GM21381 (cell line): ENCODE measurements at regions not wholly inside any gene's neighbourhood (a gene's known extent, or its start where the extent isn't known, plus 50 kb on each side); places are given as distances from the start of the nearest gene placed in this dataset.
"Not testable (repeated sequence)": the region's sequence is repeated elsewhere in the genome, so short reads cannot be mapped to it uniquely, and the experiment has no call there.

Experiments
- ATAC-seq: cut with Tn5 transposase; IDR thresholded peaks from one replicate; pipeline ENCODE4 v1.9.1; 2021; ENCODE audit warnings: mild to moderate bottlenecking, moderate library complexity; ENCODE audit not compliant: unreplicated experiment

DNA sequence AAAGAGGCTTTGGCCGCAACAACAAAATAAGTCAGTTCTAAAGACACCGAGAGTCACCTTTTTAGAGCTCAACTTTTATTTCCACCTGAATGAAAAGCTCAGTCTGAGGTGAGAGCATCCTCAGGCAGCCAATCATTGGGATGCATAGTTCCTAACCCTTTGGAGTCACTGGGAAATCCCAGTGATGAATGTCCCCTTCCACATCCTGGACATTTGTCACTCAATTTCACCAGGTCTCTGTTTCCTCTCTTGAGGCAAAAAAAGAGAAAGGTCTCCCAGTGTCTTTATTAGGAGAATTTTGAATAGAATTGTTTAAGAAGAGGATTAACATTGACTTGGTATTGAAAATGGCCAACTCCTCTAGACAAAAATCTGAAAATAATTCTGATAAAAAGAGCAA lies 137.5 kb upstream of the SPRED1 start:
- no peak for ATAC-seq

DNA sequence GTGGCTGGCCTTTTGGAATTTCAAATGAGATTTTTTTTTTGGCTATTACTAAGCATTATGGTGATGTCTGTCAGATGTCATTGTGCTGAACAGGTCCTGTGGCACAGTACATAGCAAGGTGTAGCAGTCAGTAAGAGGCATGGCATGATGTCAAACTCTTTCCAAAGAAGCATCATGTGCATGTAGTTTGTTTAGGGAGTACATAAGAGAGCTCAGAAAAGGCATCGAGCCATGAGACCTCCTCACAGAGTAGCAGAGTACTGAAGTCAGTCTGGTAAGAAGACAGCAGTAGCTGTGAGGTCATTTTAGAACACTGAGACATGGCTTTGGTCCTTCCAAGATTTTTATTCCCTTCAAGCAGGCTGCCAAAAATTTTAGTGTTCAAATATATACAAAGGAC lies 134.9 kb upstream of the SPRED1 start:
- ATAC-seq = no peak

DNA sequence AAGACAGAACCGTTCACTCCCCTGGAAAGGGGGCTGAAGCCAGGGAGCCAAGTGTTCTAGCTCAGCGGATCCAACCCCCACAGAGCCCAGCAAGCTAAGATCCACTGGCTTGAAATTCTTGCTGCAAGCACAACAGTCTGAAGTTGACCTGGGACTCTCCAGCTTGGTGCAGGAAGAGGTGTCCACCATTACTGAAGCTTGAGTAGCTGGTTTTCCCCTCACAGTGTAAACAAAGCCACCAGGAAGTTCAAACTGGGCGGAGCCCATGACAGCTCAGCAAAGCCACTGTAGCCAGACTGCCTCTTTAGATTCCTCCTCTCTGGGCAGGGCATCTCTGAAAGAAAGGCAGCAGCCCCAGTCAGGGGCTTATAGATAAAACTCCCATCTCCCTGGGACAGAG lies 132.8 kb upstream of the SPRED1 start:
- ATAC-seq = not testable (repeated sequence)

DNA sequence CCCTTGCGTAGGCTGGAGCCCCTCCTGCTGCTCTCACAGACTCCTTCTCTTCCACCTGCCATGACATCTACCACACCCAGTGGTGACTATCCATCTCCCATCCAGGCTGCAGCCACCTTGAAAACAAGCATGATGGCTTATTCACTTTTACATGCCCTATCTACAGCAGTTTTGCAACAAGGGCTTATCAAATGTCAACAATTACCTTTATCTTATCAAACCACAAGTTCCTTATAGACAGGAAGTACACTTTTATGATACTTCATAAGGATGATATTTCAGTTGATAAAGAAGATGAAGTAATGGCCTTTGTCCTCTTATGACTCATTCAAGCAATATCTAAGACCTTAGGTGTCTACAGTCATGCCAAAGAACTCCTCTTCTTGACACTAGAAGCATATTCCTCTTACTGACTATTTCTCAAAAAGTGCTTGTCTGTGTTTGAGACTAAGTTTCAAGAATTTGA lies 125.3 kb upstream of the SPRED1 start:
- no peak for ATAC-seq

DNA sequence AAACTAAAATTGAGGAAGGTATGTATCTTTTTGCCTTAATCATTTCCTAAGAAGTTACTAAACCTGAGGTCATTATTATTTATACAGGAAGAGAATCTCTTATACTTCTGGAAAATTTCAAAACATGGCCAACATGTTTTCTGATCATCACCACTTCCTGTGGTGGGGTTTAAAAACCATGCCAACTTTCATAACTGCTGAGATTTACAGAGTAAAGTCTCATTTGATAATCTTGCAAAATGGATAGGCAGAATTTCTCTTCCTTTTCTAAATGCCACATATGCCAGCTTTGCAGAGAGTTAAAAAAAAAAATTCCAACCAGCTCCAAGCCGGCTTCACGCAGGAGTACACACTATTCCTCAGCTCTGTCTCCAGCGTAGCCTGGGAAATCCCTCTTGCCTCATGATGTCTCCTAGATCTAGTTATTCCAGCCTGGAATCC lies 124.3 kb upstream of the SPRED1 start:
- ATAC-seq = no peak

DNA sequence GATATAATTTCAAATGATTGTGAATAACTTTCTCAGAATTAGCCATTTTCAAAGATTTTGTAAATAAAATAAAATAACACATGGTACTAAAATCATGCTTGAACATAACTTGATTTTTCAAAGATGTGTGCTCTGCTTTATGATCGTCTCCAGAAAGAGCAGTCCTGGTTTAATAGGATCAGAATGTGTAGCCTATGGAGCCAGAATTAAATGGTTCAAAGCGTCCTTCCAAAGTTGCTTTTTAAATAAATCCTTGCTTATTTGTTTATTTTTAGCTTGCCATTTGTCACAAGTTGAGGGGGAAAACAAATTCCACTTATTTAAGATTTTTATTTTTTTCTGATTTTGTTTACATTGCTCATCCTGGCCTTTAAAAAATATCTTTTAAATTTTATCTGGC lies 123.7 kb upstream of the SPRED1 start:
- no peak for ATAC-seq

DNA sequence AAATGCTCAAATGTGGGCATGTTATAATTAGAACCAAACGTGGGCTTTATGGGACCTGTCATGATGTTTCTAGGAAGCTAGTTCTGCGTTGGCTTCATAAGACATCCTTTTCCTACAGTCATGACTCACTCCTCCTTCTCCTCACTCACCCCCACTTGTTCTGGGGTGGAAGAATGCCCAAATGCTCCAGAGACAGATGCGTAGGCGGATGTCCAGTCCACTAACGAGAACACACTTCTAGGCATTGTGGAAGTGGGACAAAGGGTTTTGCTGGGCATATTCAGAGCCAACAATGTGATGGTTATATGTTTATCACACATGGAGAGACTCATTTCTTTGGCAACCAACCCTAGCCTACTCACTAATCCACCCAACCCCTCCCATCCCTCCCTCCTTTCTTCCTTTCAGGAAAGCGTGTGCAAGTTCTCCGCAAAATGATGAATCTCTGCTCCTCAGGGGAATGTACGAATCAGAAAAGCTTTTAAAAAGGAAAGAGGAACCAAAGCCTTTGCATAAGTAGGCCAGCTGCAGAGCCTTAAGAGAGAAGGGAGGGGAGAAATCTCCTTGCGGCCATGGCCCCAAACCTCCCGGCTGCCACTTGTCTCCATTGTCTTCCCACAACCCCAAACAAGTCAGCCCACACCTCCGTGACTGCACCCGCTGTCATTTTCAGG lies 123.0 kb upstream of the SPRED1 start:
- peak; percentile 66 for ATAC-seq

DNA sequence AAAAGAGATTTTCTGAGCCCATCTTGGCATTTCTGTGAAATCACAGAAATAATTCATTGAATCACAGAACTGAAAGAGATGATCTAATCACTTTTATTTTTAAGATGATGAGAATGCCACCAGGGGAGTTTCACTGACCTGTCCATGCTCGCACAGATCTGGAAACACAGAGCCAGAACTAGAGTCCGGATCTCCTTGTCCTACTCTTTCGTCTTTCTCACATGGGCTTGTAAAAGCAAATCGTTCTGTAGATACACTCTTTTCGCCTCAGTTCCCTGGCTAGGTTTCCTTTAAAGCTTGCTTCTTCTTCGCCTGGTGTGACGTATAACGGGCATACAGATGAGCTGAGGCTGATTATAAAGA lies 122.5 kb upstream of the SPRED1 start:
- peak; percentile 35 for ATAC-seq

DNA sequence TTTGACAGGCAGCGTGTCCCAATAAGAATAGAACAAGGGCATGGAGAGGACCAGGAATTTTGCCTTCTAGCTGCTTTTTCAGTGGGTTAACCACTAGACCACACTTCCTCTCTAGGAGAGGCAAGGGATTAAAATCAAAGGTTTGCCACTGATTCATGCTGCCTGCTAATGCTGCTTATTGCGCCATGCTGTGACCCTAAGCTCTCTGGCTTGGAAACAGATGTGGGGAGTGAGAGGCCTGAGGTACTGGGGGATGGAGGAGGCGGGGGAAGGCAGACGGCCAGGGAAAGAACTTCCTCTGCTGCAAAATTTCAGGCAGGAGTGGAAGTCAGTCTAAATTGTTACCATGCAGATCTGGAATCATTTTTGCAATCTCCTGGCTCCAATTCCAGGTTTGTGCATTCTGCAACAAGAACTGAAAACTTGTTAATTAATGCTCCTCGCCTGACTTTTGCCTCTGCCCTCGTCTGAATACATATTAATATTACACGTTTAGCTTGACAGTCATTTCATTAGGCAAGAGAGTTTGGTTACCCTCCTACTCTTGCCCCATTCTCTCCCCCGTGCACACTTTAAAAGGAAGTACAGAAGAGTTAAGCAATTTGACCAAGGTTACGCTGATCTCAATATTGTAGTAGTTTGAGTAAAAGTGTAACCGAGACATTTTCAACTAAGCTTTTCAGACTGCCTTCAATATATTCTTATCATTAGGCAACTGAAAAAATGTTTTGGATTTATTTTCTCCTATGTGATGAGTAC lies 121.7 kb upstream of the SPRED1 start:
- peak; percentile 52 for ATAC-seq

DNA sequence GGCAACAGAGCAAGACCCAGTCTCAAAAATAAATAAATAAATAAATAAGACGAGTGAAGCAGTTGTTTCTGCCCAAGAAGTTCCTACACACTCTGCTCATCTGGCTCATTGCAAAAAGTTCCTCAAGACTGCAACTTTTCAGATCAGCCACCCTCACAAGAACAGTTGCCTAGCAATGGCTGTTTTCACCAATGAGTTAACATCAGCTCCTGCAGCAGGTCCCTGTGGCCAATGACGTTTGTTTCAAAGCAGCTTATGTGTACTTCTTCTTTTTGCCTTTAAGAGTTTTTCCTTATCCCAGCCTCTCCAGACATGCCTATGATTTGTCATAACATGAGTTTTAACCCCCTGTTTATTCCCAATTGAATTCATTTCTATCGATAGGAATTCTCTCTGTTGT lies 118.4 kb upstream of the SPRED1 start:
- ATAC-seq = no peak

DNA sequence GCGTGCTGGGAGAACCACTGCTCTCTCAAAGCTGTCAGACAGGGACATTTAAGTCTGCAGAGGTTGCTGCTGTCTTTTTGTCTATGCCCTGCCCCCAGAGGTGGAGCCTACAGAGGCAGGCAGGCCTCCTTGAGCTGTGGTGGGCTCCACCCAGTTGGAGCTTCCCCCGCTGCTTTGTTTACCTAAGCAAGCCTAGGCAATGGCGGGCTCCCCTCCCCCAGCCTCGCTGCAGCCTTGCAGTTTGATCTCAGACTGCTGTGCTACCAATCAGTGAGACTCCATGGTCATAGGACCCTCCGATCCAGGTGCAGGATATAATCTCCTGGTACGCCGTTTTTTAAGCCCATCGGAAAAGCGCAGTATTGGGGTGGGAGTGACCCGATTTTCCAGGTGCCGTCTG lies 110.4 kb upstream of the SPRED1 start:
- not testable (repeated sequence) for ATAC-seq

DNA sequence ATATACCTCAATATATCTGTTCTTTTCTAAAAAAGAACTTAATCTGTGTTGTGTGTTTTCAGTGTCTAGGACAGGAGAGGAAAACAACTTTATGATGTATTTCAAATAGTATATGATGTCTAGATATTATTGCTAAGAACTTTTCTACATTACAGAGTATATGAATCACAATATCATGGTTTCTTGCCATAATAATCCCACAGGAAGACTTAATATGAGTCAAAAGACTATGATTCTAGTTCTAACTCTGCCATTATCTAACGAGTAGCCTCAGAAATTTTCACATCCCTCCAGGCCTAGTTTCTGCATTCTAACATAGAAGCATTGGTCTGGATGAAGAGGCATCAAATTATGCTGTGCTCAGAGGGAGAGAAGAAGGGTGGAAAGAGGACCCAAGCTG lies 107.7 kb upstream of the SPRED1 start:
- ATAC-seq = no peak

DNA sequence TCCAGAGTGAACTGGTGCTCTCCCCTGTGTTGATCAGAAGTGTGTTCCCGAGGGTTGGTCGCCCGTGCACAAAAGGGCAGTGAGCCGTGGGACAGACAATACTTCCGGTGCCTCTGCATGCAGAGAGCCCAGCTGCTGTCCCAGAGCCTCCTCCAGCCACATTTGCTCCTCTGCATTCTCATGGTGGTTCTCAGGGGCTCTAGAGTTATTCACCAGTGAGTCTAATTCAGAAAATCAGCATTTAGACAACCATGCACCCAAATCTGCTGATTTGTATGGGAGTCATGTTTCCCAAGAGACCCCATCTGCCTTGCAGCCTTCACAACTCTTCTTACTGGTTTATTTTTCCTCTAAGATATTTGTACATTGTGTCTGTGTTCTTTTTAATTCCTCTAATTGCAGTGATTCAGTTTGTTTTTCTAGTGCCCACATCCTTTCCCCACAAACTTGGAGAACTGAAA lies 107.0 kb upstream of the SPRED1 start:
- ATAC-seq = no peak

DNA sequence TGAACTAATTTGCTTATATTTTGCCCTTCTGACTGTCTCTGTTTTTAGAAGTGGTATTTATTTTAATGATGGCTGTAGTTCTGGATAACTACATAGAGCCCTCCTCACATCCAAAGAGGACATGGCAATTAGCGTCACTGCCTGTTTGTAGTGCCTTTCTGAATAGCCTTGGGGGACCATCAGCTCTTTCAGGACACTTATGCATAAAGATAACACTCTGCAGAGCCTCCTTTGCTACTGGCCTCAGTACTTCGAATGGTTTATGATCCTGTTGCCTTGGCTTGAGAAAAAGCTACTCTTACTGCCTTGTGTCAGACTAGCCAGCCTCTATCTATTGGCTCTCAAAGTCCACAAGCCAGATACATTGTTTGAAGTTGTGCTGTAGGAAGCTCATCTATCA lies 105.4 kb upstream of the SPRED1 start:
- no peak for ATAC-seq

DNA sequence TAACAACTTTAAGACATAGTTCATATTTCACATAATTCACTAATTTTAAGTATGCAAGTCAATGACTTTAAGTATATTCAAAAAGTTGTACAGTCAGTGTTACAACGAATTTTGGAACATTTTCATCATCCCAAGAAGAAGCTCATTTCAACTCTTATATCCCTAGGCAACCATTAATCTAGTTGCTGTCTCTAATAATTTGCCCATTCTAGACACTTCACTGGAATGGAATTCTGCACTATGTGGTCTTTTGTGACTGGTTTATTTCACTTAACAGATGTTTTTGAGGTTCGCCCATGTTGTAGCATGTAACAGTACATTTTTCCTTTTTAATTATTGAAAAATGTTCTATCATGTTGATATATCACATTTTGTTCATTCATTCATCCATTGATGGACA lies 104.2 kb upstream of the SPRED1 start:
- ATAC-seq = no peak

DNA sequence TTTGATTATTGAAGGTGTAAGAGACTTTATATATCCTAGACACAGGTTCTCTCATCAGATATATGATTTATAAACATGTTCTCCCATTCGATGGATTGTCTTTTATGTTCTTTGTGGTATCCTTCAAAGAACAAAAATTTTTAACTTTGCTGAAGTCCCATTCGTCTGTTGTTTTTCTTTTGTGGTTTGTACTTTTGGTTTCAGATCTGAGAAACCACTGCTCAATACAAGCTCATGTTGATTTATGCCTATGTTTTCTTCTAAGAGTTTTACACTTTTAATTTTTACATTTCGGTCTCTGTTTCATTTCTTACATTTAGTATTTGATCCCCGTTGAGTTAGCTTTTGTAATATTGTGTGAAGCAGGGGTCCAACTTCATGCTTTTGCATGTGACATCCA lies 103.3 kb upstream of the SPRED1 start:
- no peak for ATAC-seq

DNA sequence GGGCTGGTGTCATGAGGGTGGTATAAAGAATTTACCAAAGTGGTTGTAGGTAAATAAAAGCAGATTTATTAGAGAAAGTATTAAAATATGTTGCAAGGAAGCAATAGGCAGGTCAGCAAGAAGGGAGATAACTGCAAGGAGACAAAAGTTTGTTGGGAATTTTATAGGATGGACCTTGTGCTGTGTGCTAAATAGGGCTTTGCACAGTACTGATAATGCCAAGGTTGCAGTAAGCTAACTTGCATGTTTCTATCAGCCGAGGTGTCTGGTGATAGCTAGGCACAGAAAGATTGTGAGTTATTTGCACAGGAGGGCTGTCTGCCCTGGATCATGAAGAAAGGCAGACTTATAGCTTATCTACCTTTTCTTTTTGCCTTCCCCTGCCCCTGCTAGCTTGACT lies 102.5 kb upstream of the SPRED1 start:
- no peak for ATAC-seq

DNA sequence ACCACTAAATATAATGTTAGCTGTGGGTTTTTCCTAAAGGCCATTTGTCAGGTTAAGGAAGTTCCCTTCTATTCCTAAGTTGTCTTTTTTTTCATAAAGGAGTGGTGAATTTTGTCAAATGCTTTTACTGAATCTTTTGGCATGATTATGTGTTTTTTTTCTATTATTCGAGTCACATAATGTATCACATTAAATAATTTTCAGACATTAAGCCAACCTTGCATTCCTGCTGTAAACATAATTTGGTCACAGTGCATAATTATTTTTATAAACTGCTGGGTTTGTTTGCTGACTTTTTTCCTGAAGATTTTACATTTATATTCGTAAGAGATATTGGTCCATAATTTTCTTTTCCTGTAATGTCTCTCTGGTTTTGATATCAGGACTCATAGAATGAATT lies 101.8 kb upstream of the SPRED1 start:
- ATAC-seq = no peak

DNA sequence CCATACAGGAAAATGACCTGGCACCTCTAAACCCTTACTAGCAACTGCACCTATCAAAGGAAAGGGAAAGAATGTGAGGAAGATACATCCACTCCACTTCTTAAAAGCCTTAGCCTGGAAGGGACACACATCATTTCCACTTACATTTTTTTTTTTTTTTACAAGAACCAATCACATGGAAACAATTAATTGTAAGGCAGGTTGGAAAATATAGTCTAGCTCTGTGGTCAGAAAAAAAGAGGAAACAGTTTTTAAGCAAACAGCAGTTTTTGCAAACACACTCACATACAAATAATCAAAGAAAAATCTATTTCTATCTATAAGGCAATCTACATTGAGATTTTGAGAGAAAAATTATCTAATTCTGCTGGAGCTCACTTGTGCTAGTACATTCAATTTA lies 98.9 kb upstream of the SPRED1 start:
- ATAC-seq = no peak

DNA sequence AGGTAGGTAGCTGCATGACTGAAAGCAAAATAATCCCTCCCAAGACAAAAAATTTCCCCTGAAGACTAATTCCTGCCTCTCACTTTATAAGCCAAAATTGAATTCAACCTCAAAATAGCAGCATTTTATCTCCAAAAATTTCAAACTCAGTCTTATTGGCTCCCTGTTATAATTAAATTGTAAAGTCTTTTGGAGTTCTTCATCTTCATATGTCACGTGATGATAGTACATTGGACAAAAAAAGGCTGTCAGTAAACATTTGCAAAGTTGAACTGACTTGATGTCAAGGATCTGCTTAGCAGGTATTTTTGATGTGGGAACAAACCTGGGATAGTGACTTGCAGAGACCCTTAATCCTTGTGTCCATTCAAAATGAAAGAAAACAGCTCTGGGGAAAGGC lies 98.4 kb upstream of the SPRED1 start:
- ATAC-seq = no peak

DNA sequence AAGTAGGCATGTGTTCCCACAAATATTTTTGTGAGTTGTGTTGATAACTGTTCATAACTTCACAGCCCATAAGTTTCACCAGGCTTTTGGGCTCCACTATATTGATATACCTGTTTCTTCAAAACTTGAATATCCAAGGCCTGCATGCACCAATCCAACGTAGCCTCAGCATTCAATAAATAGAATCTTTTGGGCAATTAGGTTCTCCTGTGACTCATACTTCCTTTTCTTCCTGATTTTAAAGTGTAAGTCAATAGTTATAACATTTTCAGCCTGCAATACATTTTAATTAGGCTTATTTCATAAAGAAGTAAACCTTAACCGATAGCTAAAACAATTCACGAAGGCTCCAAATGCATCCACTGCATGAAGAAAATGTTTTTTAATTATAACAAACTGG lies 97.8 kb upstream of the SPRED1 start:
- no peak for ATAC-seq

DNA sequence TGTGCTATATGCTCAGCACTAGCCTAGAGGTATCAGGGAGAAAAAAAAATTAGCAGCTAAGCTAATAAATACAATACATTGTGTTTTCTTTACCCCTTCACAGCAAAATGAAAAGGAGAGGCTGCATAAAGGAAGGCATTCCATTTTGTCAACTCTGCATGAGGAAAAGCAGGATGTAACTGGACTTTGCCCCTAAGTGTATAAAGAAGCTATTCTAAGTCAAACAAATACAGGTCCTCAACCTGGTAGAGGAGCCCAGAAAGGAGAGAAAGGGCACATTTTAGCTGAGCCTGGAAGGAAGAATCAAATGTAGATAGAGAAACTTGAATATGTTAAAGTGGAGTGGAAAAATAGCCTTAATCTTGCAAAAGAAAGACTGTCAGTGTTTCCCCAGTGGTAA lies 89.0 kb upstream of the SPRED1 start:
- ATAC-seq = no peak

DNA sequence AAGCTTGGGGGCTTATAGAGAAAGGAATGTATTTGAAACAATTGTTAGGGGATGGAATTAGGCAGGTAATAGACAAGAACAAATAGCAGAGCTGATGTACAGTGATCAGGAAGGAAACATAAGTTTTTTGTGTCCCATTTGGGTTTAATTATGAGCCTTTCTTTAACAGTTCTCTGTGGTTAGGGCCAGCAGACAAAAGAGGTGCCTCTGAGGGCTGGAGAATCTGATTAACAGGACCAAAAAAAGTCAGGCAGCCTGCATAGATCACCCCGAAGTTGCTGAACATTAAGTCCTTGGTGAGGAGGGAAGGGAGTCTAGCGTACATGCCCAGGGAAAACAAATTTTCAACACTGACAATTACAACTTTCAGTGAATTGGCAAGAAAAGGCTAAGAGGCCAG lies 88.6 kb upstream of the SPRED1 start:
- ATAC-seq = no peak
